Fibroblast of skin of right quadriceps (primary cell): ENCODE measurements at regions not wholly inside any gene's neighbourhood (a gene's known extent, or its start where the extent isn't known, plus 50 kb on each side); places are given as distances from the start of the nearest gene placed in this dataset.
"Not testable (repeated sequence)": the region's sequence is repeated elsewhere in the genome, so short reads cannot be mapped to it uniquely, and the experiment has no call there.

Experiments
- DNase-seq: peaks from one replicate; pipeline ENCODE4 v3.0.0-alpha.2; 2013

DNA sequence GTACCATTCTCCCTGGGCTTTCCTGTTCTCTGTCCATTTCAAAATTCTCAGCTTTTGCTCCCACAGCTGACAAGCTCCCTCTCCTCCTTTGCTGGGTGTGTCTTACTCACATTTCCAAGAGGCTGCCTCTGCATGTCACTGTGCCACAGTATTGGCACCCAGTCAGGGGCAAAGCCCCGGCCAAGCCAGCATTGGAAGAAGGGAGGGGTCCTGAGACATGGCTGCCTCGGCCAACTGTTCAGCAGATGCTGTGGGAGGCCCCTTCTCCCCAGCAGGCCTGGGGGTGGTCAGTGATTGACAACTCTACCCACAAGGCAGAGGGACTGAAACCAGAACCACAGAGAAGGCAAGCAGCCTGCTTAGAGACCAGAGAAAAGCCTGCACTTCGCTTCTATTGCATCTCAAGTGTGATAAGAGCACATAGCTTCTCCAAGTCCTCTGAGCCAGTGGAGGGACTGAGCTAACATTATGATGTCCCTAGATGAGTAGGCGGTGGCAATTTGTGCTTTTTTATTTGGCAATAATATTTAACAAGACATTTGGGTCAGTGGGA is 294.1 kb downstream of the SIPA1L2 start:
- no peak for DNase-seq

- DNase-seq, result no peak
Measured at GRCh38 chr1:232335261-232335660, 294.7 kb downstream of the SIPA1L2 start.

GRCh38 chr1:232334811-232335210 is 295.1 kb downstream of the SIPA1L2 start:
- DNase-seq, result no peak

- no peak for DNase-seq
Measured at GRCh38 chr1:232334246-232334645, 295.7 kb downstream of the SIPA1L2 start.

- no peak for DNase-seq
Measured at GRCh38 chr1:232333419-232333767, 296.5 kb downstream of the SIPA1L2 start.

- not testable (repeated sequence) for DNase-seq
Measured at GRCh38 chr1:232332710-232333418, 297.1 kb downstream of the SIPA1L2 start.

GRCh38 chr1:232329103-232329813 is 300.7 kb downstream of the SIPA1L2 start:
- DNase-seq, result no peak

DNA sequence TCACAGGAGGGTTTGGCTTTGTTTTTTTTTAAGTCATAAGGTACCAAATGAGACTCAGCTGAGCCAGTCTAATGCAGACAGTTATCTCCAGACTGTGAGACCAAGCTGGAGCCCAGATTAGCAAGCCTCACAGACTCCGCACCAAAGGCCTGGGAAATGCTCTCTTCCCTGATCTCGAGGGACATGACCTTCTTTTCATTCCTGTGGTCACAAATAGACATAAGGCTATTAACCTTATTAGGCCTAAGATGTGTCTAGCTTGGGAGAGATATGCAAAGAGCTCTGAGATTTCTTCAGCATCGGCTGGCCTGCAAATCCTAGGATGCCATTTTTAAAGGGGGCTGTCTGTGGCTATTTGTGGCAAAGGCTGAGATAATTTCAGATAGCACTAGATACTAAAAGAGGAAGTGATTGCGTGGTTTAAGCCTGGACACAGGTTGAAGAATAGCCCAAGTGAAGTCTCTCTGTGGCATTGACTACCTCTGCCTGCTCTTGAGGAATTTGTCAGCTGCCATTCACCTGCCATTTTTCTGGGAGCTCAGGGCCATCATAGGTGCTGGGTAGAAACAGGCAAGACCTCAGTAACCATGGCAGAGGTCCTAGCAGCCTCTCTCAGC is 301.3 kb downstream of the SIPA1L2 start:
- no peak for DNase-seq

DNA sequence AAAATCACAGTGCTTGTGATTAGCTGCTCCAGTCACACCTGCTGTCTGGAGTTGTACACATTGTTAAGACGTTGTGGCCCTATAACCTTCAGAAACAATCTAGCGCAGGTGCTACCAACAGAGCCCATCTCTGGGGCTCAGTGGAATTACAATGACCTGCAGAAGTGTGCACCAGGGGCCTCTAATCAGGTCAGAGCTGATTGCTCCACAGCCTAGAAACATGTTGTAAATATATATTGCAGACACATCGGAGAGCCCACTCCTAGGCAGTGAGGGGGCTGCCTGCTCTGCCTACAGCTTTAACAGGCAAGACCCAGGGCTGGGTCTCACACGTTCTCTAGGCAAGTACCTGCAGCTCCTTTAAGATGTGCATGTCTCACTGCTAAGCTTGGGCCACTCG is 302.0 kb downstream of the SIPA1L2 start:
- DNase-seq, result no peak

- no peak for DNase-seq
Measured at GRCh38 chr1:232327269-232327668, 302.7 kb downstream of the SIPA1L2 start.

- no peak for DNase-seq
Measured at GRCh38 chr1:232322162-232322734, 307.7 kb downstream of the SIPA1L2 start.

DNA sequence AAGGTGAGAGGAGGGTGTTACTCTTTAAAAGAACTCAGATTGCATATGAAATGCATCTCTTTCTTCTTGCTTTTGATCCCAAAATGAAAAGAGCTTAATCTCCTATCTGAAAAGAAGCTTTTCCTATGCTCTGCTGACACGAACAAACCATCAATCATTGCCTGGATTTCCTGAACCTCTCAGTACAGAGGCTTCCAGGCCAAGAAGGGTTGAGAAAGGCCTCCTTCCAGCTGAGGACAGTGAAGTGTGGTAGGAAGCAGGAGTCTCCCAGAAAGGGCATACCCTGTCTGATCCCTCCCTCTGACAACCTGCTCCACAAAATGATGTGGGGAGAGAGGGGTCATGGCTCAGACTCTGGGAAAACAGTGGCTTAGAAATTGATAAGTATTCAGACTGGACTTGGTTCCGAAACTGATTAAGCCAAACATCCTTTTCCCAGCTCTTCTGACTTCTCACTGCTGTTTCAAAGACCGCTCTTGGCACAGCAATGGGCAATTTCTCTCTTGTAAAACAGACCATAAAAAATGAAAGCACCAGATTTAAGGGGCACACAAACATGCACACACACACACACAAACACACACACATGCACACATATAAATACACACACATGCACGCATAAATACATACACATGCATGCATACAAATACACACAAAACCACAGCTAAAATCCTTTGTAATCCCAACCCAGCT is 310.3 kb downstream of the SIPA1L2 start:
- no peak for DNase-seq

GRCh38 chr1:232319072-232319471 is 310.9 kb downstream of the SIPA1L2 start:
- DNase-seq, result no peak

DNA sequence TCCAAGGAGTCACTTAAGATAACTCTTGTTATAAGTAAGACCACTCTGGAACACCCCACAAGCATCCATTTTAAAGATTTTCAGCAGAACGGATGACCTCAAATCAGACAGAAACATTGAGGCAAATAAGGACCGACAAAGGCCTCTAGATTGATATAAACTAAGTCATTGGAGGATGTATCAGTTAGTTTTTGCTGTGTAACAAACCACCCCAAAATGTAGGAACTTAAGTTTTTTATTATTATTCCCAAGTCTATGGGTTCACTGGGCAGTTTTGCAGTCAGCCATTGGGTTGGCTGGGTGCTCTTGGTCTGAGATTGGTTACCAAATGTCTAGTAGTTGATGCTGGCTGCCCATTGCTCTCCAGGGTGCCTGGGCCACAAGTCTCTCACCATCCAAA is 311.8 kb downstream of the SIPA1L2 start:
- no peak for DNase-seq

GRCh38 chr1:232317350-232317749 is 312.6 kb downstream of the SIPA1L2 start:
- no peak for DNase-seq

DNA sequence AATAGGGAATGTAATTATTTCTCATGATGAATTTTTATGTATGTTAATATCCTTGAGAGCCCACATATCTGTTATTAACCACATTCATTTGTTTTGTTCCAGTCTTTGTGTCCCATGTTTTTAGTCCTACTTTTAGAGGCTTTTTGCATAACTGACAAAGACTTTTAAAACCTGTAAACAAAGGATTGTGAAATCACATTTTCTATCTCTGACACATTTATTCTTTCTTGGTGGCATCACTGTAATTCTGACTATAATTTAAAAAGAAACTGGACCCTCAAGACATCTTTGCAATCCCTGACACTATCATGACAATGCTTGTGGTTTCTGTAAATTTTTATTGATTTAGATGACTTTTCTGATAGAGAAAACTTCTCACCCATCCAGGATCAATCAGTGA is 313.1 kb downstream of the SIPA1L2 start:
- DNase-seq, result no peak

DNA sequence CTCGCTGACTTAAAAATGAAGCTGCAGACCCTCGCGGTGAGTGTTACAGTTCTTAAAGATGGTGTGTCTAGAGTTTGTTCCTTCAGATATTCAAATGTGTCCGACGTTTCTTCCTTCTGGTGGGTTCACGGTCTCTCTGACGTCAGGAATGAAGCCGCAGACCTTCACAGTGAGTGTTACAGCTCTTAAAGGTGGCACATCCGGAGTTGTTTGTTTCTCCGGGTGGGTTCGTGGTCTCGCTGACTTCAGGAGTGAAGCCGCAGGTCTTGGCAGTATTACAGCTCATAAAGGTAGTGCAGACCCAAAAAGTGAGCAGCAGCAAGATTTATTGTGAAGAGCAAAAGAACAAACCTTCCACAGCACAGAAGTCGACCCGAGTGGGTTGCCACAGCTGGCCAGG is 316.1 kb downstream of the SIPA1L2 start:
- not testable (repeated sequence) for DNase-seq

GRCh38 chr1:232310541-232310940 is 319.4 kb downstream of the SIPA1L2 start:
- no peak for DNase-seq

DNA sequence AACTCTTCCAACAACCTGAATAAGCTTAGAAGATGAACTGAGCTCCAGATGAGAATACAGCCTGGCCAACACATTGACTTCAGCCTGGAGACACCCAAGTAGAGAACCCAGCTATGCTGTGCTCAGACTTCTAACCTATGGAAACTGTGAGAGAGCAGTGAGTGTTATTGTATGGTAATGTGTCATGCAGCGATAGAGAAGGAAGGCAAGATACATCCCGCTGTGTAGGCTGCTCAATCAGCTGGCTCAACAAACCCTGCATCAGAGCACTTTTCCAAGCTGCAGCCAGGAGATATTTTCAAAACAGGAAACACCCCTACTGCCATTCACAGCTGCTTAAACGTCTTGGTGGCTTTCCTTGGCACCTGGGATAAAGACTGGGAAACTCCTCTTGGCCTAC is 321.3 kb downstream of the SIPA1L2 start:
- no peak for DNase-seq

DNA sequence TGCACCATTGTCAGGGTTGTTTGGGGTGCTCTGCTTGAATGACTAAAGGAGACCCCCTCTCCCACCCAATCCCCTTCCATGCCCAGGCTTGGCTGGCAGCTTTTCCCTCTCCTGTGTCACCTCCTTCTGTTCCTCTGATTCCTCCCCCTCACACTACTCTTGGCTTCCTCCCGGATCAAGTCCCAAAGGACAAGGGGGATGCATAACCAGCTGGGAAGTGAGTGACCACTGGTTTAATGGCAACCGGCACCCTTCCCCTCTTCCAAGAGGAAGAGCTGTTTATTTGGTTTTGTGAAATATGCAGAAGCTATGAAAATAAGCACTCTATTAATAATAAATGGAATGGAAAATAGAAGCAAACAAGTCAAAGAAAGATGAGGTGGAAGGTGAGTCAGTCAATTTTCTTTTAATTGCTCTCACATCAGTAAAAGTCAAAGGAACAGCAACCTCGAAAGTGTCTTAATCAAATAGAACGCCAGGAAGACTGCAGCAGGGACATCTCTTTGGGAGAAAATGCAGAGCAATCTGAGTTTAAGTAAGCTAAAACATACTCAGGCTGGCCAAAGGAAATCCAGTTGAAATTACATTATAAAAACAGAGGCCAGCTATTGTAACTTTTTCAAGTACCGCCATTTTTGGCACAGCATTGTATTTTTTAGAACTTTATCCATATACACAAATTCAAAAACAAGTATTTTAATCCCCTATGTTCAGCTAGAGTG is 322.5 kb downstream of the SIPA1L2 start:
- no peak for DNase-seq

GRCh38 chr1:232306269-232306961 is 323.5 kb downstream of the SIPA1L2 start:
- DNase-seq, result no peak

DNA sequence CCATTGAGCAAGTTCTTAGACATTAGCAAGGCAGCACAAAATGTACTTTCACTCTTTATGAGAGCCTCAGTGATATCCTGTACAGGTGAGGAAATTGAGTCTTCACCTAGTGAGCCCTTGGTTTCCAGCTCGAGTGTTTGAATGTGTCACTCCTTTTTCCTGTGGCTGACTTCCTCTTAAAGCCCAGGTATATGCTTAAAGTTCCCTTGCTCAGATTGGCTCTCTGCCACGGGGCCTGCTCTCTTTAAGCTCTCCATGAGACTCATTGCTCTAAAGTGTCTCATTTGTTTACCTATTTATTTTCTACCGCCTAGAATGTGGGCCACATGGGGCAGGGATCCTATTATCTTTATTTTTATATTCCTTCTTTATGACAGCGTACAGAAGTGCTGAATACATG is 324.9 kb downstream of the SIPA1L2 start:
- no peak for DNase-seq
